Parathyroid adenoma (tissue), 2 donors: ENCODE measurements at regions not wholly inside any gene's neighbourhood (a gene's known extent, or its start where the extent isn't known, plus 50 kb on each side); places are given as distances from the start of the nearest gene placed in this dataset.

Experiments
- H2AFZ ChIP-seq: fragments of 300-600 bp; sonication (generic); one replicate; pipeline ENCODE4 v1.7.0; 2017; ENCODE audit warnings: antibody characterized with exemption, mild to moderate bottlenecking
- H3K27ac ChIP-seq: fragments of 300-600 bp; sonication (generic); one replicate; pipeline ENCODE4 v1.7.0; 2017
- H3K27me3 ChIP-seq: fragments of 300-600 bp; sonication (generic); one replicate; pipeline ENCODE4 v1.7.0; 2017; ENCODE audit warnings: low read length; ENCODE audit not compliant: control insufficient read depth, insufficient read depth
- H3K36me3 ChIP-seq: fragments of 300-600 bp; sonication (generic); one replicate; pipeline ENCODE4 v1.7.0; 2017; ENCODE audit warnings: low read length; ENCODE audit not compliant: control insufficient read depth, insufficient read depth
- H3K4me1 ChIP-seq: fragments of 300-600 bp; sonication (generic); one replicate; pipeline ENCODE4 v1.7.0; 2017; ENCODE audit warnings: control low read depth
- H3K4me2 ChIP-seq: fragments of 300-600 bp; sonication (generic); one replicate; pipeline ENCODE4 v1.7.0; 2017; ENCODE audit warnings: low read length
- H3K4me3 ChIP-seq: fragments of 300-600 bp; sonication (generic); one replicate; pipeline ENCODE4 v1.7.0; 2017; ENCODE audit warnings: low read depth, low read length
- H3K79me2 ChIP-seq: fragments of 300-600 bp; sonication (generic); one replicate; pipeline ENCODE4 v1.7.0; 2017; ENCODE audit warnings: control low read depth
- H3K9ac ChIP-seq: fragments of 300-600 bp; sonication (generic); one replicate; pipeline ENCODE4 v1.7.0; 2017; ENCODE audit warnings: mild to moderate bottlenecking
- H3K9me3 ChIP-seq: fragments of 300-600 bp; sonication (generic); one replicate; pipeline ENCODE4 v1.7.0; 2017; ENCODE audit warnings: low read length; ENCODE audit not compliant: control insufficient read depth
- TF ChIP-seq, protein P1 (sequence below): fragments of 300-600 bp; sonication (generic); IDR thresholded peaks from one replicate; pipeline ENCODE4 v1.7.0; 2017; ENCODE audit warnings: antibody characterized with exemption, mild to moderate bottlenecking
- donor health status: primary hyperparathyroidism.

- H3K79me2 ChIP-seq: no peaks in the 10 kb centered on the region
- no peaks in the 10 kb centered on the region for H3K9me3 ChIP-seq
- no peak overlapping the region for H3K4me3 ChIP-seq
- H3K27ac ChIP-seq: no peak overlapping the region
- no peaks in the 10 kb centered on the region for H3K27me3 ChIP-seq
- no peak overlapping the region for H3K4me2 ChIP-seq
- H3K36me3 ChIP-seq: no peaks in the 10 kb centered on the region
- H3K4me1 ChIP-seq: no peaks in the 10 kb centered on the region
- H2AFZ ChIP-seq: no peak overlapping the region
- H3K9ac ChIP-seq: no peak overlapping the region
- TF ChIP-seq, protein P1, sequence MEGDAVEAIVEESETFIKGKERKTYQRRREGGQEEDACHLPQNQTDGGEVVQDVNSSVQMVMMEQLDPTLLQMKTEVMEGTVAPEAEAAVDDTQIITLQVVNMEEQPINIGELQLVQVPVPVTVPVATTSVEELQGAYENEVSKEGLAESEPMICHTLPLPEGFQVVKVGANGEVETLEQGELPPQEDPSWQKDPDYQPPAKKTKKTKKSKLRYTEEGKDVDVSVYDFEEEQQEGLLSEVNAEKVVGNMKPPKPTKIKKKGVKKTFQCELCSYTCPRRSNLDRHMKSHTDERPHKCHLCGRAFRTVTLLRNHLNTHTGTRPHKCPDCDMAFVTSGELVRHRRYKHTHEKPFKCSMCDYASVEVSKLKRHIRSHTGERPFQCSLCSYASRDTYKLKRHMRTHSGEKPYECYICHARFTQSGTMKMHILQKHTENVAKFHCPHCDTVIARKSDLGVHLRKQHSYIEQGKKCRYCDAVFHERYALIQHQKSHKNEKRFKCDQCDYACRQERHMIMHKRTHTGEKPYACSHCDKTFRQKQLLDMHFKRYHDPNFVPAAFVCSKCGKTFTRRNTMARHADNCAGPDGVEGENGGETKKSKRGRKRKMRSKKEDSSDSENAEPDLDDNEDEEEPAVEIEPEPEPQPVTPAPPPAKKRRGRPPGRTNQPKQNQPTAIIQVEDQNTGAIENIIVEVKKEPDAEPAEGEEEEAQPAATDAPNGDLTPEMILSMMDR: no peak
Measured at GRCh38 chr11:45476126-45476525, 189.3 kb downstream of the CHST1 start.

GRCh38 chr11:45475173-45475572, 189.0 kb upstream of the SYT13 start:
- Histone ChIP-seq H2AFZ (no peak overlapping the region), H3K27ac (no peak overlapping the region), H3K9ac (no peak overlapping the region), H3K4me1 (no peaks in the 10 kb centered on the region), H3K4me2 (no peak overlapping the region), H3K79me2 (no peaks in the 10 kb centered on the region), H3K27me3 (no peaks in the 10 kb centered on the region), H3K36me3 (no peaks in the 10 kb centered on the region), H3K4me3 (no peak overlapping the region), H3K9me3 (no peaks in the 10 kb centered on the region)
- TF ChIP-seq, protein P1: no peak

DNA sequence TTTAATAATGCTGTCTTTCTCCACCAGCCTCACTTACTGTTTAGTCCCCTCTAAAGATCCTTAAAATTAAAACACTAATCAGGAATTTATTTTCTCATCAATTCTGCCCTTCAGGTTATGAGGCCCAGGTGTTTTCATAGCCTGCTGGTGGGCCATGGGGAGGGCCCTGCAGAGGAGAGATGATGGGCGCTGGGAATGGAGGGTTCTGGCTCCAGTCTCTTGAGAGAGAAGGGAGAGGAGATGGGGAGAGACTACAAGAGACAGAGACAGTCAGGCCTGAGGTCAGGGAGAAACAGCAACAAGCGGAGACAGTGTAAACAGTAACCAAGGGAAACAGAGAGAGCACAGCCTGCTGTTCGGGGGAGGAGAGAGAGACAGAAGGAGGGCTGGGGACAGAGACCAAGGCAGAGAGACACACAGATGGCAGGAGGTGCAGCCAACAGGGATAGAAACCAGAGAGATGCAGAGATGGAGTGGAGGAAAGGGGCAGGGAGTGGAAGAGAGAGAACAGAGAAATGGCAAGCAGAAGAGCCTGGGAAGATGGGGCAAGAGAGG, 187.3 kb upstream of the SYT13 start:
- Histone ChIP-seq H2AFZ (no peak overlapping the region), H3K27ac (no peak overlapping the region), H3K4me1 (no peaks in the 10 kb centered on the region), H3K36me3 (no peaks in the 10 kb centered on the region), H3K4me2 (no peak overlapping the region), H3K9ac (no peak overlapping the region), H3K79me2 (no peaks in the 10 kb centered on the region), H3K27me3 (no peaks in the 10 kb centered on the region), H3K4me3 (no peak overlapping the region), H3K9me3 (no peaks in the 10 kb centered on the region)
- TF ChIP-seq, protein P1: no peak

DNA sequence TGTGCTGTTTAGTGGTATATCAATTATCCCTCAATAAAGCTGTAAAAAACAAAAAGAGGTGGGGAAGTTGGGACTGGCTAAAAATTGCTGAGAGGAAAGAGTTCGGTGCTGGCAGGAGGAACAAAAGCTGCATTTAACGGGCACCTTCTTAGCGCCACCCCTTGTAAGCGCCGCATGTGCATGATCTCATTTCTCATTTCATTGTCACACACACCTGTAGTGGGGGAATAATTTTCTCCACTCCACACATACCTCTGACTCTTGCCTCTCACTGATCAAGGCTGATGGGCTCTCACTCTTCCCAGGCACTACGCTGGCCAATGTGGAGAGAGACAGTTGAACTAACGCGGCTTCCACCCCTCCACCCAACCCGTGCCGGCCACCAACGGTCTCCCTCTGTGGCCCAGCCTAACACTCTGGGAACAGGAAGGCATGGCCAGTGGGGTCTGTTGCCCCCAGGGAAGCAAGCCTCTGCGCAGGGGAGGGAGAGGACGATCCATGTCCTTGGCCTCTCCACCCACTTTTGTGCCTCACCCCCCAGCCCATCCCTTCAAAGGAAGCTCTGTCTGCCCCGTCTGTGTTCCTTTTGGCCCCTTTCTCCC, 186.7 kb upstream of the SYT13 start:
- TF ChIP-seq, protein P1: no peak
- Histone ChIP-seq H3K9ac (no peak overlapping the region), H3K79me2 (no peaks in the 10 kb centered on the region), H3K4me2 (no peak overlapping the region), H3K4me1 (no peaks in the 10 kb centered on the region), H2AFZ (no peak overlapping the region), H3K4me3 (no peak overlapping the region), H3K9me3 (no peaks in the 10 kb centered on the region), H3K27ac (no peak overlapping the region), H3K36me3 (no peaks in the 10 kb centered on the region), H3K27me3 (no peaks in the 10 kb centered on the region)

- H3K9me3 ChIP-seq: no peaks in the 10 kb centered on the region
Measured at GRCh38 chr11:45471266-45471665, 185.1 kb upstream of the SYT13 start.

More at GRCh38 chr11:45471266-45471665, 185.1 kb upstream of the SYT13 start:
- no peaks in the 10 kb centered on the region for H3K4me1 ChIP-seq
- H3K79me2 ChIP-seq: no peaks in the 10 kb centered on the region
- TF ChIP-seq, protein P1: no peak
- no peaks in the 10 kb centered on the region for H3K36me3 ChIP-seq
- no peak overlapping the region for H2AFZ ChIP-seq
- no peak overlapping the region for H3K4me2 ChIP-seq
- no peak overlapping the region for H3K9ac ChIP-seq
- no peaks in the 10 kb centered on the region for H3K27me3 ChIP-seq
- no peak overlapping the region for H3K4me3 ChIP-seq
- H3K27ac ChIP-seq: no peak overlapping the region
